Bronchial epithelial cell (primary cell): ENCODE measurements at regions not wholly inside any gene's neighbourhood (a gene's known extent, or its start where the extent isn't known, plus 50 kb on each side); places are given as distances from the start of the nearest gene placed in this dataset.
A peak's percentile ranks its signal among the peaks of the same experiment; 100 is the strongest.
"Not testable (repeated sequence)": the region's sequence is repeated elsewhere in the genome, so short reads cannot be mapped to it uniquely, and the experiment has no call there.

Experiments
- DNase-seq: peaks from one replicate; pipeline ENCODE4 v3.0.0-alpha.2; 2010; ENCODE audit warnings: low read depth
- FAIRE-seq: peaks from 2 replicates; lab custom pipeline; 2011; peaks lifted over from hg19 to GRCh38; lab: Jason Lieb, UNC
- H3K27me3 ChIP-seq: 2 replicates; pipeline ENCODE4 v1.5.1; 2011; ENCODE audit warnings: low read length; ENCODE audit not compliant: control insufficient read depth, insufficient read depth
- H3K36me3 ChIP-seq: 2 replicates; pipeline ENCODE4 v1.5.1; 2011; ENCODE audit warnings: low read length; ENCODE audit not compliant: control insufficient read depth, insufficient read depth
- H3K4me3 ChIP-seq: 2 replicates; pipeline ENCODE4 v1.5.1; 2011; ENCODE audit warnings: mild to moderate bottlenecking, low read depth, low read length, control low read depth
- TF ChIP-seq, protein P1 (sequence below): IDR thresholded peaks from 2 replicates; pipeline ENCODE4 v1.5.1; 2011; ENCODE audit warnings: mild to moderate bottlenecking, moderate library complexity, low read length, control low read depth, inconsistent platforms; ENCODE audit not compliant: insufficient read depth, severe bottlenecking

GRCh38 chr3:77746892-77747291, 707.0 kb downstream of the ROBO2 start:
- no peak for FAIRE-seq
- no peaks in the 10 kb centered on the region for H3K36me3 ChIP-seq
- TF ChIP-seq, protein P1, sequence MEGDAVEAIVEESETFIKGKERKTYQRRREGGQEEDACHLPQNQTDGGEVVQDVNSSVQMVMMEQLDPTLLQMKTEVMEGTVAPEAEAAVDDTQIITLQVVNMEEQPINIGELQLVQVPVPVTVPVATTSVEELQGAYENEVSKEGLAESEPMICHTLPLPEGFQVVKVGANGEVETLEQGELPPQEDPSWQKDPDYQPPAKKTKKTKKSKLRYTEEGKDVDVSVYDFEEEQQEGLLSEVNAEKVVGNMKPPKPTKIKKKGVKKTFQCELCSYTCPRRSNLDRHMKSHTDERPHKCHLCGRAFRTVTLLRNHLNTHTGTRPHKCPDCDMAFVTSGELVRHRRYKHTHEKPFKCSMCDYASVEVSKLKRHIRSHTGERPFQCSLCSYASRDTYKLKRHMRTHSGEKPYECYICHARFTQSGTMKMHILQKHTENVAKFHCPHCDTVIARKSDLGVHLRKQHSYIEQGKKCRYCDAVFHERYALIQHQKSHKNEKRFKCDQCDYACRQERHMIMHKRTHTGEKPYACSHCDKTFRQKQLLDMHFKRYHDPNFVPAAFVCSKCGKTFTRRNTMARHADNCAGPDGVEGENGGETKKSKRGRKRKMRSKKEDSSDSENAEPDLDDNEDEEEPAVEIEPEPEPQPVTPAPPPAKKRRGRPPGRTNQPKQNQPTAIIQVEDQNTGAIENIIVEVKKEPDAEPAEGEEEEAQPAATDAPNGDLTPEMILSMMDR: no peak

DNA sequence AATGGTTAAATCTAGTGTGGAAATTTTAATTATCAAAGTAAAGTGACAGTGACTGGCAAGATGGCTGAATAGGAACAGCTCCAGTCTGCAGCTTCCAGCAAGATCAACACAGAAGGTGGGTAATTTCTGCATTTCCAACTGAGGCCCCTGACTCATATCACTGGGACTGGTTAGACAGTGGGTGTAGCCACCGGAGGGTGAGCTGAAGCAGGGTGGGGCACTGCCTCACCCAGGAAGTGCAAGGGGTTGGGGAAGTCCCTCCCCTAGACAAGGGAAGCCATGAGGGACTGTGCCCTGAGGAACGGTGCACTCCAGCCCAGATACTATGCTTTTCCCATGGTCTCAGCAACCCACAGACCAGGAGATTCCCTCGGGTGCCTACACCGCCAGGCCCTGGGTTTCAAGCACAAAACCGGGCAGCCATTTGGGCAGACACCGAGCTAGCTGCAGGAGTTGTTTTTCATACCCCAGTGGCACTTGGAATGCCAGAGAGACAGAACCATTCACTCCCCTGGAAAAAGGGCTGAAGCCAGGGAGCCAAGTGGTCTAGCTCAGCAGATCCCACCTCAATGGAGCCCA, 716.6 kb downstream of the ROBO2 start:
- H3K36me3 ChIP-seq, FAIRE-seq, H3K4me3 ChIP-seq, H3K27me3 ChIP-seq: not testable (repeated sequence)
- DNase-seq: peak; percentile 51

More at GRCh38 chr3:77746892-77747291, 707.0 kb downstream of the ROBO2 start:
- H3K27me3 ChIP-seq: no peaks in the 10 kb centered on the region
- DNase-seq: no peak
- H3K4me3 ChIP-seq: no peak overlapping the region

- TF ChIP-seq, protein P1: no peak
- peak; percentile 71 for DNase-seq
- Histone ChIP-seq H3K36me3 (no peaks in the 10 kb centered on the region), H3K27me3 (no peaks in the 10 kb centered on the region), H3K4me3 (no peak overlapping the region)
- FAIRE-seq: no peak
Observed at GRCh38 chr3:77772459-77772858, 732.6 kb downstream of the ROBO2 start.

DNA sequence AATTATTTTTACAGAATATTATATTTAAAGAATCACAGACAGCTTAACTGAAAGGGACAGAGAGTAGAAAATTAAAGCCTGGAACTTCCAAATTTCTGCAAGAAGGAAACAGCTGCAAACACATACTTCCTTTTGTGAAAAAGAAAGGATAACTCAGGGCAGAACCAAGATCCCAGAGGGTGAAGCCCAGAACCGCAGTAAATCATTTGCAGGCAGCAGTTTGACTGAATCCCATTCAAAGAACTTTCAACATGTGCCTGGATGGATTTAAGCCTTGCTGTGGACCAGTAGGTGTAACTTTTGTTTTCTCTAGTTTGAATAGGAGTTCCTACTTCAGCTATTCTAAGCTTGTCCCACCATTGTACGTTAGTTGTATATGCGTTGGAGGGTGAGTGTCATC, 733.2 kb downstream of the ROBO2 start:
- TF ChIP-seq, protein P1: no peak
- H3K27me3 ChIP-seq: no peaks in the 10 kb centered on the region

GRCh38 chr3:77780278-77780996, 740.5 kb downstream of the ROBO2 start:
- H3K36me3 ChIP-seq: no peaks in the 10 kb centered on the region
- H3K27me3 ChIP-seq: no peaks in the 10 kb centered on the region
- FAIRE-seq: no peak
- no peak for DNase-seq
- no peak overlapping the region for H3K4me3 ChIP-seq
- TF ChIP-seq, protein P1: no peak

More for the DNA sequence above, 733.2 kb downstream of the ROBO2 start:
- FAIRE-seq: no peak
- H3K36me3 ChIP-seq: no peaks in the 10 kb centered on the region
- DNase-seq: no peak
- no peak overlapping the region for H3K4me3 ChIP-seq

GRCh38 chr3:77786216-77786615, 746.3 kb downstream of the ROBO2 start:
- Histone ChIP-seq H3K36me3 (no peaks in the 10 kb centered on the region), H3K4me3 (no peak overlapping the region), H3K27me3 (no peaks in the 10 kb centered on the region)
- no peak for DNase-seq
- FAIRE-seq: no peak
- TF ChIP-seq, protein P1: no peak
